Tibial nerve (tissue), 4 donors: ENCODE measurements at regions not wholly inside any gene's neighbourhood (a gene's known extent, or its start where the extent isn't known, plus 50 kb on each side); places are given as distances from the start of the nearest gene placed in this dataset.

Experiments
- DNase-seq, 2 donors: peaks; one replicate each; pipeline ENCODE4 v3.0.0-alpha.2; 2019; ENCODE audit warnings: low spot score in 2 of 2
- H3K27ac ChIP-seq, 4 donors: fragments of 200-600 bp; sonication (generic) in 3 of 4; one replicate each; pipeline ENCODE4 v1.5.1; 2017 to 2019; ENCODE audit warnings: mild to moderate bottlenecking in 1 of 4
- H3K27me3 ChIP-seq, 2 donors: fragments of 200-600 bp; sonication (generic) in 1 of 2; one replicate each; pipeline versions ENCODE4 v1.5.1 to v1.6.0; 2017 to 2019
- H3K36me3 ChIP-seq, 3 donors: fragments of 200-600 bp; sonication (generic); one replicate each; pipeline ENCODE4 v1.5.1; 2018 to 2019
- H3K4me1 ChIP-seq, 4 donors: fragments of 200-600 bp; sonication (generic) in 3 of 4; one replicate each; pipeline ENCODE4 v1.5.1; 2017 to 2019
- H3K4me3 ChIP-seq, 4 donors: fragments of 200-600 bp; sonication (generic) in 3 of 4; one replicate each; pipeline ENCODE4 v1.5.1; 2017 to 2019; ENCODE audit warnings: mild to moderate bottlenecking in 1 of 4, moderate library complexity in 1 of 4
- H3K9me3 ChIP-seq, 4 donors: fragments of 200-600 bp; sonication (generic) in 3 of 4; one replicate each; pipeline ENCODE4 v1.5.1; 2017 to 2019
- EP300 ChIP-seq, 2 donors: sonication (generic); formaldehyde crosslinking; IDR thresholded peaks; one replicate each; pipeline ENCODE4 v1.6.1; 2017; ENCODE audit warnings: antibody characterized with exemption in 2 of 2, mild to moderate bottlenecking in 1 of 2
- POLR2A ChIP-seq, 2 donors: fragments of 450-650 bp; IDR thresholded peaks; one replicate each; pipeline ENCODE4 v1.6.1; 2017; ENCODE audit warnings: antibody characterized with exemption in 2 of 2, mild to moderate bottlenecking in 2 of 2, moderate library complexity in 2 of 2
- WGBS, 2 donors: methylation state at CpG; one replicate each; pipeline ENCODE4 v1.1.5; 2018; 5-methylcytosine and 5-hydroxymethylcytosine counted together
- TF ChIP-seq, protein P1 (sequence below), 5 experiments: fragments of 200-600 bp in 3 of 5; fragments of 450-650 bp in 2 of 5; sonication (generic) in 3 of 5; IDR thresholded peaks; one replicate each; pipeline ENCODE4 v1.5.1; 2016 to 2019; ENCODE audit warnings: antibody characterized with exemption in 5 of 5, mild to moderate bottlenecking in 3 of 5, moderate library complexity in 2 of 5

DNA sequence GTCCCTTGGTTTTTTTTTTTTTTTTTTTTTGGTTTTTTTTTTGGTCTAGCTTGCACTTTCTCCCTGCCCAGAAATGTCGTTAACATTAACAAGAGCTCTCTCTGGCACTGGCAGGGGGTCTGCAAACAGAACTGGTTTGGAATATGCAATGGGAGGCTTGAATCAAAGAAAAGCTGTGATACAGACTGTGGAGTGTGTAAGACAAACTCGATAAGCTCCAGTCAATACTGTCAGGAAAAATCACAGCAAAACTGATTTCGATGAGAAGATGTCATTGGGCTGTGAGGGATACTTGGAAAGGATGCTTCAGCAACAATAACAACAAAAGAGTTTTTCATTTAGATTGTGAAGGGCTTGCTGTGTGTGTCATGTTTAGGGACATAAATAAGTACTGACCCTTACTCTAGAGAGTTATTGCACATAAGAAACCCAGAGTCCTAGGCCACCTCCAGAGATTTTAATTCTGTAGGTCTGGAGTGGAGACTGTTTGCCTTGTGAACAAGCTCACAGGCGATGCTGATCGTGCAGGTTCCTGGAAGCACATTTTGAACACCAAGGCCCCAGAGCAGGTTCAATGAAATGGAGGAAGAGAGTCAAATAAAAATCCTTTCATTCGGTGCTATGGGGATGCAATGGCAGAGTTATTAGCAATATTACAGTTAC is 470.7 kb upstream of the RBFOX1 start:
- WGBS, 2 donors = 39 to 46% methylated on average over 6 of the region's 6 CpGs
- H3K36me3 ChIP-seq = no peaks in the 10 kb centered on the region
- no peak for TF ChIP-seq POLR2A (IDR thresholded peaks at IDR 0.05)
- TF ChIP-seq, protein P1, sequence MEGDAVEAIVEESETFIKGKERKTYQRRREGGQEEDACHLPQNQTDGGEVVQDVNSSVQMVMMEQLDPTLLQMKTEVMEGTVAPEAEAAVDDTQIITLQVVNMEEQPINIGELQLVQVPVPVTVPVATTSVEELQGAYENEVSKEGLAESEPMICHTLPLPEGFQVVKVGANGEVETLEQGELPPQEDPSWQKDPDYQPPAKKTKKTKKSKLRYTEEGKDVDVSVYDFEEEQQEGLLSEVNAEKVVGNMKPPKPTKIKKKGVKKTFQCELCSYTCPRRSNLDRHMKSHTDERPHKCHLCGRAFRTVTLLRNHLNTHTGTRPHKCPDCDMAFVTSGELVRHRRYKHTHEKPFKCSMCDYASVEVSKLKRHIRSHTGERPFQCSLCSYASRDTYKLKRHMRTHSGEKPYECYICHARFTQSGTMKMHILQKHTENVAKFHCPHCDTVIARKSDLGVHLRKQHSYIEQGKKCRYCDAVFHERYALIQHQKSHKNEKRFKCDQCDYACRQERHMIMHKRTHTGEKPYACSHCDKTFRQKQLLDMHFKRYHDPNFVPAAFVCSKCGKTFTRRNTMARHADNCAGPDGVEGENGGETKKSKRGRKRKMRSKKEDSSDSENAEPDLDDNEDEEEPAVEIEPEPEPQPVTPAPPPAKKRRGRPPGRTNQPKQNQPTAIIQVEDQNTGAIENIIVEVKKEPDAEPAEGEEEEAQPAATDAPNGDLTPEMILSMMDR (IDR thresholded peaks at IDR 0.05) = no peak
- TF ChIP-seq EP300 (IDR thresholded peaks at IDR 0.05) = no peak
- no peak overlapping the region for H3K4me3 ChIP-seq
- peak overlapping the region in 2 of 4 donors; percentile 14 to 71 for H3K27ac ChIP-seq
- no peaks in the 10 kb centered on the region for H3K27me3 ChIP-seq
- no peak for DNase-seq
- H3K9me3 ChIP-seq = no peaks in the 10 kb centered on the region
- H3K4me1 ChIP-seq = peaks cover 0 to 8% (median 2%) of the 10 kb centered on the region in 4 donors

DNA sequence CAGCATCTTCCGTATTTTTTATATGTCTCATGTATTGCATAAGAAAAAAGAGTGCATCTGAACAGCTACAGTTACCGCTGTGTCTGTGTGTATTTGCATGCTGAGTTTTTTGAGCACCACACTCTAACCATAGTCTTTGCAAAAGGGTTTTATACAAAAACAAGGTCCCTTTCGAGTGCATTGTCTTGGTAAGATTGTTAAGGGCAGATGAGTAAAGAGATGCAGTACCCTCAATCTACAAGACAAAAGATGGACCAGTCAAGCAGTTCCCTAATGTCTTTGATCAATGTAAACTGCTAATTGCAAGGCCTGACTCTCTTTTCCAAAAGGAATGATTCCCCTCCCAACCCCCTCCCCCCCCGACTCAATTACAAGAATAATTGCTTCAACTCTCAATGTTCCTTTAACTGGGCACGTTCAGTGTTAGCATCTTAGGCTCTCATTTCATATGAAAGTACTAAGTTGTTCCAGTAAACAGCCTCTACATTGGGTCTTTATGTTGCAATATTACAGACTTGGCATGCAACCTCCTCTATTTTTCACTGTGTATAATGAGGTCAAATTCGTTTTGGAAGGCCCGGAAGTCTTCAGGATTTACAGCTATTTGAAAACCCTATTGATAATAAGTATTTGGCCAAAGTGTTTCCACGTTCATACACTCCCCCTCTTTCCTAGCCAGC is 471.4 kb upstream of the RBFOX1 start:
- WGBS, 2 donors = 15 to 23% methylated on average over 8 of the region's 8 CpGs
- H3K27ac ChIP-seq = peak overlapping the region in 2 of 4 donors; percentile 14 to 71
- no peak for DNase-seq
- no peaks in the 10 kb centered on the region for H3K27me3 ChIP-seq
- H3K9me3 ChIP-seq = no peaks in the 10 kb centered on the region
- TF ChIP-seq, protein P1 (IDR thresholded peaks at IDR 0.05) = no peak
- TF ChIP-seq EP300 (IDR thresholded peaks at IDR 0.05) (no peak), POLR2A (IDR thresholded peaks at IDR 0.05) (no peak)
- no peaks in the 10 kb centered on the region for H3K36me3 ChIP-seq
- peaks cover 0 to 8% (median 2%) of the 10 kb centered on the region in 4 donors for H3K4me1 ChIP-seq
- no peak overlapping the region for H3K4me3 ChIP-seq

DNA sequence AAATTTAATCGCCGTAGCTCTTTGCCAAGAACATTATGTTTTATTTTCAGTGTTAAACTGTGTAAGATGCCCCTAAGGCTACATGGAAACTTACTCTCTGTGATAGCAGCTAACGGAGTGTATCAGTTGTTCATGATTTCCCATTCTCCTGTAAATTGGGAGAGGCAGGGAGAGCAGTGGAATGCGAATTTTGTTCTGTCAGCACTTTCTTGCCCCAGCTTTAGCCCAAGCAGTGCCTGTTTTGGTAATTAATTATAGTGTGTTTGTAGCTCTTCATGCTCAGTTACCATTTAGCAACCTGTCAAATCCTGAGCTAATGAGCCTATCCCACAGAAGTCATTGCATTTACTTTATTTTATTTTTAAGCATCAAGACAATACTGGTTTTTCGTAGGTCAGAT is 475.1 kb upstream of the RBFOX1 start:
- no peak overlapping the region for H3K27ac ChIP-seq
- H3K4me1 ChIP-seq = peaks cover 0 to 6% (median 0%) of the 10 kb centered on the region in 4 donors
- H3K9me3 ChIP-seq = no peaks in the 10 kb centered on the region
- no peak overlapping the region for H3K4me3 ChIP-seq
- 54 to 55% methylated on average over 5 of the region's 5 CpGs for WGBS, 2 donors
- H3K36me3 ChIP-seq = no peaks in the 10 kb centered on the region
- DNase-seq = no peak
- H3K27me3 ChIP-seq = no peaks in the 10 kb centered on the region
- TF ChIP-seq POLR2A (IDR thresholded peaks at IDR 0.05) (no peak), EP300 (IDR thresholded peaks at IDR 0.05) (no peak)
- TF ChIP-seq, protein P1 (IDR thresholded peaks at IDR 0.05) = no peak

DNA sequence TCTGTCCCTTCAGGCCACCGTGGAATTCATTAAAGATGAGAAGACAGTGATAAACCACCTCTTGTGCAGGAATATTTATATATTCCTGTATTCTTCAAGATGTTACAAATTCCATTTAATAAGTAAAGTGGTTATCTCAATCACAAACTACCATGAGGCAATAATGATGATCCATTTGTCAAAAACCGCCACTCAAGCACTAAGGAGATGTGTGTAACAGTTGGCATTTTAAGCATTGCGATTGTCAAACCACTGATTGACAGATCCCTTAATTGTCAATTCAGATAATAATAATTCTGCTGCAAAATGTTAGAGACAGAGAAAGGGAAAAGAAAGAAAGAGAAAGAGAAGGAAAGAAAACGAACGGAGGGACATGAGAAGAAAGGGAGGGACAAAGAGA is 476.1 kb upstream of the RBFOX1 start:
- Histone ChIP-seq H3K9me3 (no peaks in the 10 kb centered on the region), H3K4me3 (no peak overlapping the region), H3K4me1 (peaks cover 0 to 3% (median 0%) of the 10 kb centered on the region in 4 donors), H3K36me3 (no peaks in the 10 kb centered on the region), H3K27me3 (no peaks in the 10 kb centered on the region), H3K27ac (no peak overlapping the region)
- DNase-seq = no peak
- no peak for TF ChIP-seq EP300 (IDR thresholded peaks at IDR 0.05)
- no peak for TF ChIP-seq POLR2A (IDR thresholded peaks at IDR 0.05)
- TF ChIP-seq, protein P1 (IDR thresholded peaks at IDR 0.05) = no peak
- WGBS, 2 donors = 83 to 86% methylated on average over 5 of the region's 5 CpGs

DNA sequence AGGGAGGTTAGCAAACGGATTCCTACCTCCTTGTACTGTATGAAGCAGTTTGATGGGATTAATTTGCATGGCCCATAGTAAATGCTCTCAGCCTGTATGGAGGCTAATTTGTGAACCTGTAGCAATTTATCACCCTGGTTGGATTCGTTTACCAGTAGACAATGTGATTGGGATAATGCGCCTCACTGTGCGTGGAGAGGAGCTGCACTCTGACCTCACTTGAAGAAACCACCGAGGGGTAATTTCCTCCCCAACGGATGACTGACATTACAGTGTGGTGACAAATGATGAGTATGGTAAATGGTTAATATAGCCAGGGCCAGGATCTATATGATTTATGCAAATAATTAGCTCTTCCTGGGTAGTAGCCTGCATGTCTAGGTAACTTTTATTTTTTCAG is 479.1 kb upstream of the RBFOX1 start:
- no peak for DNase-seq
- Histone ChIP-seq H3K9me3 (no peaks in the 10 kb centered on the region), H3K27me3 (no peaks in the 10 kb centered on the region), H3K4me1 (no peaks in the 10 kb centered on the region), H3K27ac (no peak overlapping the region), H3K36me3 (no peaks in the 10 kb centered on the region), H3K4me3 (no peak overlapping the region)
- no peak for TF ChIP-seq POLR2A (IDR thresholded peaks at IDR 0.05)
- TF ChIP-seq, protein P1 (IDR thresholded peaks at IDR 0.05) = no peak
- TF ChIP-seq EP300 (IDR thresholded peaks at IDR 0.05) = no peak
- whole genome bisulfite sequencing, 2 donors = 61 to 64% methylated on average over 6 of the region's 6 CpGs
